DND-41 (cell line): ENCODE measurements at regions not wholly inside any gene's neighbourhood (a gene's known extent, or its start where the extent isn't known, plus 50 kb on each side); places are given as distances from the start of the nearest gene placed in this dataset.
"Not testable (repeated sequence)": the region's sequence is repeated elsewhere in the genome, so short reads cannot be mapped to it uniquely, and the experiment has no call there.

Experiments
- ATAC-seq: fragments of 200-7000 bp; cut with Tn5 transposase; 3 replicates; pipeline ENCODE4 v1.9.1; 2021; ENCODE audit warnings: low read depth; ENCODE audit not compliant: insufficient read depth
- DNase-seq: peaks from one replicate; pipeline ENCODE4 v3.0.0-alpha.2; 2020
- H2AFZ ChIP-seq: 2 replicates; pipeline ENCODE4 v1.6.0; 2012; ENCODE audit warnings: low read depth, low read length
- H3K27ac ChIP-seq: 2 replicates; pipeline ENCODE4 v1.5.1; 2012; ENCODE audit warnings: low read length, inconsistent platforms
- H3K27me3 ChIP-seq: fragments of 200-600 bp; sonication (generic); 2 replicates; pipeline ENCODE4 v1.6.0; 2012; ENCODE audit warnings: low read length, mild to moderate bottlenecking, inconsistent platforms; ENCODE audit not compliant: insufficient read depth, poor library complexity
- H3K36me3 ChIP-seq: 2 replicates; pipeline ENCODE4 v1.5.1; 2012; ENCODE audit warnings: low read length, inconsistent platforms; ENCODE audit not compliant: insufficient read depth
- H3K4me1 ChIP-seq: 2 replicates; pipeline ENCODE4 v1.5.1; 2012; ENCODE audit warnings: mild to moderate bottlenecking, low read length; ENCODE audit not compliant: insufficient read depth
- H3K4me2 ChIP-seq: 2 replicates; pipeline ENCODE4 v1.6.0; 2012; ENCODE audit warnings: mild to moderate bottlenecking, moderate library complexity, low read length, inconsistent platforms; ENCODE audit not compliant: insufficient read depth
- H3K4me3 ChIP-seq, 2 experiments: fragments of 200-600 bp in 1 of 2; shearing (Covaris generic) in 1 of 2; 2 replicates each; pipeline ENCODE4 v1.5.1; 2012 to 2016; ENCODE audit warnings: inconsistent platforms in 2 of 2, low read length in 2 of 2, mild to moderate bottlenecking in 2 of 2, low read depth in 1 of 2, moderate library complexity in 1 of 2
- H3K79me2 ChIP-seq: 2 replicates; pipeline ENCODE4 v1.6.0; 2012; ENCODE audit warnings: low read length, inconsistent platforms; ENCODE audit not compliant: insufficient read depth
- H3K9ac ChIP-seq: 2 replicates; pipeline ENCODE4 v1.6.0; 2012; ENCODE audit warnings: low read depth, mild to moderate bottlenecking, inconsistent platforms, low read length, moderate library complexity
- H3K9me3 ChIP-seq: 2 replicates; pipeline ENCODE4 v1.5.1; 2012; ENCODE audit warnings: low read length, moderate library complexity, mild to moderate bottlenecking, inconsistent platforms; ENCODE audit not compliant: insufficient read depth, severe bottlenecking
- H4K20me1 ChIP-seq: 2 replicates; pipeline ENCODE4 v1.6.0; 2012; ENCODE audit warnings: low read length; ENCODE audit not compliant: insufficient read depth
- CTCF ChIP-seq: IDR thresholded peaks from 2 replicates; pipeline ENCODE4 v1.5.1; 2012; ENCODE audit warnings: borderline replicate concordance, low read length, moderate library complexity, mild to moderate bottlenecking; ENCODE audit not compliant: poor library complexity, severe bottlenecking; ENCODE audit errors: extremely low read depth
- EZH2 ChIP-seq: IDR thresholded peaks from 3 replicates; pipeline ENCODE4 v1.6.1; 2012; ENCODE audit warnings: borderline replicate concordance, low read depth, mild to moderate bottlenecking, moderate library complexity, low read length, inconsistent platforms; ENCODE audit not compliant: severe bottlenecking

- no peaks in the 10 kb centered on the region for H3K79me2 ChIP-seq
- TF ChIP-seq CTCF: no peak
- TF ChIP-seq EZH2: no peak
- no peak for ATAC-seq
These were observed 307.8 kb downstream of the MTX2 start for GRCh38 chr2:176577054-176577453.

GRCh38 chr2:176578292-176578691 lies 309.1 kb downstream of the MTX2 start:
- H3K4me1 ChIP-seq, H2AFZ ChIP-seq, ATAC-seq, H3K9ac ChIP-seq, H3K79me2 ChIP-seq, H3K9me3 ChIP-seq, DNase-seq, H3K36me3 ChIP-seq, H3K4me3 ChIP-seq, H4K20me1 ChIP-seq, H3K27me3 ChIP-seq, H3K4me2 ChIP-seq, H3K27ac ChIP-seq: not testable (repeated sequence)

More at GRCh38 chr2:176577054-176577453, 307.8 kb downstream of the MTX2 start:
- no peaks in the 10 kb centered on the region for H3K36me3 ChIP-seq
- no peaks in the 10 kb centered on the region for H3K27me3 ChIP-seq
- no peaks in the 10 kb centered on the region for H3K9me3 ChIP-seq
- no peaks in the 10 kb centered on the region for H4K20me1 ChIP-seq
- H3K4me1 ChIP-seq: no peaks in the 10 kb centered on the region
- H3K4me3 ChIP-seq: no peak overlapping the region
- H2AFZ ChIP-seq: no peak overlapping the region
- H3K27ac ChIP-seq: no peak overlapping the region
- no peak overlapping the region for H3K4me2 ChIP-seq
- no peak for DNase-seq
- no peak overlapping the region for H3K9ac ChIP-seq

- H3K9ac ChIP-seq: no peak overlapping the region
- no peaks in the 10 kb centered on the region for H3K27me3 ChIP-seq
- H3K9me3 ChIP-seq: no peaks in the 10 kb centered on the region
- no peak for DNase-seq
- H3K4me3 ChIP-seq: no peak overlapping the region
- H3K27ac ChIP-seq: no peak overlapping the region
- H3K4me1 ChIP-seq: no peaks in the 10 kb centered on the region
- H4K20me1 ChIP-seq: no peaks in the 10 kb centered on the region
- H2AFZ ChIP-seq: no peak overlapping the region
- H3K36me3 ChIP-seq: no peaks in the 10 kb centered on the region
- H3K79me2 ChIP-seq: no peaks in the 10 kb centered on the region
- H3K4me2 ChIP-seq: no peak overlapping the region
- TF ChIP-seq CTCF (no peak), EZH2 (no peak)
- no peak for ATAC-seq
These were observed 310.4 kb downstream of the MTX2 start for GRCh38 chr2:176579608-176580007.

- H3K9ac ChIP-seq: no peak overlapping the region
- no peak overlapping the region for H2AFZ ChIP-seq
- no peaks in the 10 kb centered on the region for H3K4me1 ChIP-seq
- no peaks in the 10 kb centered on the region for H3K9me3 ChIP-seq
- H3K36me3 ChIP-seq: no peaks in the 10 kb centered on the region
- H3K79me2 ChIP-seq: no peaks in the 10 kb centered on the region
- no peaks in the 10 kb centered on the region for H3K27me3 ChIP-seq
- TF ChIP-seq CTCF: no peak
- no peak for TF ChIP-seq EZH2
- no peaks in the 10 kb centered on the region for H4K20me1 ChIP-seq
- no peak for DNase-seq
- H3K27ac ChIP-seq: no peak overlapping the region
- ATAC-seq: no peak
- no peak overlapping the region for H3K4me3 ChIP-seq
- no peak overlapping the region for H3K4me2 ChIP-seq
These were observed 312.4 kb downstream of the MTX2 start for GRCh38 chr2:176581557-176582165.
